NCI-H1930 (cell line): ENCODE measurements at regions not wholly inside any gene's neighbourhood (a gene's known extent, or its start where the extent isn't known, plus 50 kb on each side); places are given as distances from the start of the nearest gene placed in this dataset.
"Not testable (repeated sequence)": the region's sequence is repeated elsewhere in the genome, so short reads cannot be mapped to it uniquely, and the experiment has no call there.

Experiments
- DNase-seq, 2 experiments: peaks; one replicate each; lab custom pipeline; 2025; lab: John Stamatoyannopoulos, UW

GRCh38 chr5:117425163-117425562 lies 850.5 kb upstream of the SEMA6A start:
- DNase-seq, result no peak

GRCh38 chr5:117424559-117424958 lies 849.9 kb upstream of the SEMA6A start:
- DNase-seq, result no peak

GRCh38 chr5:117417501-117417900 lies 842.9 kb upstream of the SEMA6A start:
- no peak for DNase-seq

GRCh38 chr5:117414926-117415325 lies 840.3 kb upstream of the SEMA6A start:
- DNase-seq, result no peak

- DNase-seq, result no peak
Observed at GRCh38 chr5:117411701-117412100, 837.1 kb upstream of the SEMA6A start.

- no peak for DNase-seq
Observed at GRCh38 chr5:117405197-117405596, 830.6 kb upstream of the SEMA6A start.

GRCh38 chr5:117394506-117395157 lies 820.0 kb upstream of the SEMA6A start:
- no peak for DNase-seq

- no peak for DNase-seq
Observed at GRCh38 chr5:117393125-117393524, 818.5 kb upstream of the SEMA6A start.

- no peak for DNase-seq
Observed at GRCh38 chr5:117380316-117380715, 805.7 kb upstream of the SEMA6A start.

GRCh38 chr5:117379521-117379920 lies 804.9 kb upstream of the SEMA6A start:
- DNase-seq, result no peak

- DNase-seq, result no peak
Observed at GRCh38 chr5:117376748-117377147, 802.1 kb upstream of the SEMA6A start.

- no peak for DNase-seq
Observed at GRCh38 chr5:117359895-117360294, 785.3 kb upstream of the SEMA6A start.

GRCh38 chr5:117357886-117358285 lies 783.3 kb upstream of the SEMA6A start:
- DNase-seq, result no peak

- no peak for DNase-seq
Observed at GRCh38 chr5:117347280-117347679, 772.7 kb upstream of the SEMA6A start.

GRCh38 chr5:117343726-117344125 lies 769.1 kb upstream of the SEMA6A start:
- DNase-seq, result not testable (repeated sequence)

- DNase-seq, result no peak
Observed at GRCh38 chr5:117337064-117337749, 762.6 kb upstream of the SEMA6A start.

GRCh38 chr5:117336208-117336607 lies 761.6 kb upstream of the SEMA6A start:
- DNase-seq, result no peak

GRCh38 chr5:117333011-117333410 lies 758.4 kb upstream of the SEMA6A start:
- DNase-seq, result no peak

- no peak for DNase-seq
Observed at GRCh38 chr5:117332341-117332740, 757.7 kb upstream of the SEMA6A start.

- no peak for DNase-seq
Observed at GRCh38 chr5:117327511-117327910, 752.9 kb upstream of the SEMA6A start.

- no peak for DNase-seq
Observed at GRCh38 chr5:117326997-117327396, 752.4 kb upstream of the SEMA6A start.

- no peak for DNase-seq
Observed at GRCh38 chr5:117318528-117318927, 743.9 kb upstream of the SEMA6A start.

GRCh38 chr5:117315170-117315569 lies 740.5 kb upstream of the SEMA6A start:
- no peak for DNase-seq
